SW 1271 (cell line): ENCODE measurements at regions not wholly inside any gene's neighbourhood (a gene's known extent, or its start where the extent isn't known, plus 50 kb on each side); places are given as distances from the start of the nearest gene placed in this dataset.
A peak's percentile ranks its signal among the peaks of the same experiment; 100 is the strongest.
"Not testable (repeated sequence)": the region's sequence is repeated elsewhere in the genome, so short reads cannot be mapped to it uniquely, and the experiment has no call there.

Experiments
- DNase-seq, 2 experiments: peaks; one replicate each; lab custom pipeline; 2025; lab: John Stamatoyannopoulos, UW

- DNase-seq: no peak
Measured at GRCh38 chr7:130789436-130789835, 55.4 kb upstream of the KLF14 start.

DNA sequence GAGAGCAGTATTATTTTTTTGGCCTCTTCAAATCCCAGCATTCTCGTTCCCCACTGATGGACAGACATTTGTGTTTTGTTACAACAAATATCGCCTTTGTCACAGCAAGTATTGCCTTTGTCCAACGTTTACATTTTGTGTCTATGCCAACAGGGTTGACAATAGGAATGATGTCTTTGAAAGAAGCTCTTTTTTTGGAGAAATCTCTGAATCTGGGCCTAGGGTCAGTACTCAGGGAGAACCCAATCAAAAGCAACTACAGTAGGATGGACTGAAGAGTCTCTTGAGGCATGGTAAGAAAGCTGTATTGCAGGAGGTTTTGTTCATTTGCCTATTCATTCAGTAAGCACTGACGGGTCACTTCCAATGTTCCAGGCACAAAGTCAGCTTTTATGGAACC, 57.7 kb upstream of the KLF14 start:
- DNase-seq: no peak

GRCh38 chr7:130793855-130794618, 60.0 kb upstream of the KLF14 start:
- no peak for DNase-seq

GRCh38 chr7:130794619-130794922, 60.6 kb upstream of the KLF14 start:
- no peak for DNase-seq

GRCh38 chr7:130796425-130796824, 62.4 kb upstream of the KLF14 start:
- not testable (repeated sequence) for DNase-seq

DNA sequence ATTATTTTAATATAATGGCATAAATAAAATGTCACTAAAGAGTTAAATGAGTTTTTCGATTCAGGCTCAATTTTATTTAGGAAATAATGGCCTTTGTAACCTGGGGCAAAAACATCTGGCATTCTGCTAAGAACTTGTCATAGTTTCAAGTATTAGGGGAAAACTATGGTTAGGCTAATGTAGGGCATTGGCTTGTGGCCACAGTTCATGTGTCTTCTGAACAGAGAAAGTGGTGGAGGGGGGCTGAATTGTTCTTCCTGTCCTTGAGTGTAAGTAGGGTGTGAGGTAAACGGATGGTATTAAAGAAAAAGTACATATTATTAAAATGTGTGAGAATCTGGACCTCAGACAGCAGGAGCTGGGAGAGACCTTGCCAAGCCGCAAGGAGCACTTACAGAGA, 69.1 kb upstream of the KLF14 start:
- DNase-seq: no peak

- no peak for DNase-seq
Measured at GRCh38 chr7:130804220-130804619, 70.2 kb upstream of the KLF14 start.

DNA sequence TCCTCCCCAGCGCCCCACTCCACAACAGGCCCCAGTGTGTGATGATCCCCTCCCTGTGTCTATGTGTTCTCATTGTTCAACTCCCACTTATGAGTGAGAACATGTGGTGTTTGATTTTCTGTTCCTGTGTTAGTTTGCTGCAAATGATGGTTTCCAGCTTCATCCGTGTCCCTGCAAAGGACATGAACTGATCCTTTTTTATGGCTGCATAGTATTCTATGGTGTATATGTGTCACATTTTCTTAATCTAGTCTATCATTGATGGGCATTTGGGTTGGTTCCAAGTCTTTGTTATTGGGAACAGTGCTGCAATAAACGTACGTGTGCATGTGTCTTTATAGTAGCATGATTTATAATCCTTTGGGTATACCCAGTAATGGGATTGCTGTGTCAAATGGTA, 78.8 kb upstream of the KLF14 start:
- not testable (repeated sequence) for DNase-seq

DNA sequence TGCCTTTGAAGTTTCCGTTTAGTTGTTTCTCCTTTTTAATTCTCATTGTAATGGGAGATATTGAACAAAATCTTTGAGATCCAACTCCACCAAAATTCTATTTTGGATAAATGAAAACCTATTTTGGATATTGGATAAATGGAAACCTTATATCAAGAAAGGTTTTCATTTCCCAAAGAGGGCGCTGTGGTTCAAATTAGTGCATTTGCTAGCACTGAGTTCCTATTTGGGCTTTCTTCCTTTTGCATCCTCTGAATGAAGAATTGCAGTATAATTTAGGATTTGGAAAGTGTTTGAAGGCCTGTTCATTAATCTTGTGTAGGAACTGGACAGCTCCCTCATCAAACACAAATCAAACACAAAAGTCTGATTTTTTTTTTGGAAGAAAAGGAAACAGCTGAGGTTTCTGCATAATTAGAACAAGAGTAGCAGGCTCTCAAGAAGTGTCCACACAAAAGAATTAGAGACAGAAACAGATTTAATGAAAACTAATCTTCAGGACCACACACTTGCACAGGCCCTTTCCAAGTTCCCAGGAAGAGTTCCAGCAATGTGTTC, 80.8 kb upstream of the KLF14 start:
- DNase-seq: peak in 1 of 2 experiments; percentile 26

GRCh38 chr7:130818056-130818455, 84.0 kb upstream of the KLF14 start:
- DNase-seq: no peak

DNA sequence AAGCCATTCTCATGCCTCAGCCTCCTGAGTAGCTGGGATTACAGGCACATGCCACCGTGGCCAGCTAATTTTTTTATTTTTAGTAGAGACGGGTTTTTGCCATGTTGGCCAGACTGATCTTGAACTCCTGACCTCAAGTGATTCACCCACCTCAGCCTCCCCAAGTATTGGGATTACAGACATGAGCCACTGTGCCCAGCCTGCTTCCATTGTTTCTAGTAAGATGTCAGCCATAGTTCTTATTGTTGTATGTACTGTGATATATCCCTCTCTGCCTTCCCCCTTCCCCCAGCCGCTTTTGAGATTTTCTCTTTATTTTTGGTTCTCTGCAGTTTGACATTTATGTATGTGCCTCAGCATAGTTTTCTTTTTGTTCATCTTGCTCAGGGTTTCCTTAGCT, 87.9 kb upstream of the KLF14 start:
- no peak for DNase-seq

GRCh38 chr7:130822642-130823041, 88.6 kb upstream of the KLF14 start:
- DNase-seq: no peak

- no peak for DNase-seq
Measured at GRCh38 chr7:130823060-130823459, 89.1 kb upstream of the KLF14 start.

- no peak for DNase-seq
Measured at GRCh38 chr7:130825819-130826218, 91.8 kb upstream of the KLF14 start.

DNA sequence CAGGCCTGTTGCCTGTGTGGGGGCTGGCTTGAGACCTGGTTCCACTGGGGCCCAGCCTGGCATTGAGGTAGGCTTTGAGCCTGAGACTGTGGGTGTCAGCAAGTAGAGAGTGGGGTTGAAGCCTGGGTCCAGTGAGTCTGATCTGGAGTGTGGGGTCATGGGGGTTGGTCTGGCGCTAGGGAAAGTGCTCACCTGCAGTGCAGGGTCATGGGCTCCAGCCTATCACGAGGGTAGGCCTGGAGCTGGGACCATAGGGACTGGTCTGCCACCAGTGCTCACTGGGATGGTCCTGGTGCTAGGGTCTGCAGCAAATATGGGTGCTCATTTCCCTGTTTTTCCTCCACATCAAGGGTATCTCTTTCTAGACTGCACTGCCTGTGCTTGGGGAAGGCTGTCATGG, 95.4 kb upstream of the KLF14 start:
- DNase-seq: no peak

DNA sequence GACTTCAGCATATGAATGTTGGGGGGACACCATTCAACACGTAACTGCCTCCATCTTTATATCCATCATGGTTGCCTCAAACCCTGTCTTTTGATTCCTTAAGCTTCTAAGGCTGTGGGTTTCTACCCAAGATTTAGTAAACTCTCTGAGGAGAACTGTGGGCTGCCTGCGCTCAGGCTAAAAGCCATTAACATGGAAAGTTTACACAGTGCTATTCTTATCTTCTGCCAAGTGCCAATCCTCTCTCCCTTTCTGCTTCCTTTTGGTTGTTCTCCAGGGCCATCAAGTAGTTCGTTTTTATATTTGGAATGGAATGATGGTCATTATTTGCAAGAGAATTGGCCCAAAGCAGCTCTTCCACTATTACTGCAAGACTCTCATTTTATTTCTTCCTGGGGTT, 97.3 kb upstream of the KLF14 start:
- no peak for DNase-seq

- DNase-seq: peak in 1 of 2 experiments; percentile 34
Measured at GRCh38 chr7:130831817-130832481, 97.9 kb upstream of the KLF14 start.

DNA sequence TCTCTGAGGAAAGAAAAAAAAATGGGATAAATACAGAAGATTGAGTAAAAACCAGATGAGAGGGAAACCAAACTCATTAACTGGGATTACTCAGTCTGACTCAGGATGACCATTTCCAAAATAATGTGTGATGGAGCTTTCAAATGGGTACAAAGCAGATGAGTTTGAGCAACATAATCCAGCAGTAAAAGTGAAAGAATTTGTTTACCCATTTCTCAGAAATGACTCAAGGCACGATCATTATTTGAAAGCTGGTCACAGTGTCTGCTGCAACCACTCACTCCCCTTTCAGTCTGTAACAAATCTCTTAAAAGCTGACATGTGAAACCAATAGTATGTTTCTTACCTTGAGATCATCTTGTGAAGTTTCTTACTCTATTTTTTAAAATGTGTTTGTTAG, 104.7 kb upstream of the KLF14 start:
- DNase-seq: peak; percentile 56 to 84

DNA sequence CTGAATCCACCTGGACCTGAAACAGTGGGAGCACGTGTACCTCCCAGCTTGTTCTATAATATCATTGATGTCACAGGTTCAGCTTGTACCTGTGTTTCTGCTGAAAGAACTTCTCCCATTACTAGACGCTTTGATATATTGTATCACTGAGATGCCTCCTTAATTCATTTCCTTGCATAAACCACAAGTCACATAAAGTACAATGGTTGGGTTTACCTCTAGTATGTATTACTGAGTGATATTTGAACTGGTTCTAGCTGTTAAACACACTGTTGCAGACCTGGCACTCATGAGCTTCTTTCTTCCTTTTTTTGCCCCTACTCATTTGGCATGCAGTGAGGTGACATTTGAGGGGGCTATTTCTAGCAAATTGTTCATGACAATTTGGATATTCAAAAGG, 106.6 kb upstream of the KLF14 start:
- DNase-seq: no peak

GRCh38 chr7:130841416-130841815, 107.4 kb upstream of the KLF14 start:
- no peak for DNase-seq

DNA sequence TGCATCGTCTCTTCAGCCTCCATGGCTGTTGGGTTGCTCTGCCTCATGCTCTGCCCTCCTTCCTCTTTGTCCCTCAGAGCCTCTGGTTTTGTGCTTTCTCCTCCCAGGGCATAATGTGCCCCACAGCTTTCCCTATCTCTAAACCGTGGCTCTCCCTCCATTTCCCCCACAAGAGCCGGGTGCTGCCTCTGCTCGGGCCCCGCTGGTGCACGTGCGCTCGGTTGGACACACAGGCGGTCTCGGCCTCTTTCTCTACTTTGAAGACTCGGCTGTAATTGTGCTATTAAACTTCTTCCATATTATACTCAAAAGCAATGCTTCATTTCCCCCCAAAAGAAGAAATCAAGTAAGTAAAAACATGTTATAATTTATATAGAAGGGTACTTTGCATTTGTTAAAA, 109.7 kb upstream of the KLF14 start:
- DNase-seq: no peak

- no peak for DNase-seq
Measured at GRCh38 chr7:130844811-130845580, 111.0 kb upstream of the KLF14 start.

GRCh38 chr7:130845581-130846085, 111.6 kb upstream of the KLF14 start:
- peak; percentile 66 to 78 for DNase-seq
